H1 (cell line): ENCODE measurements at regions not wholly inside any gene's neighbourhood (a gene's known extent, or its start where the extent isn't known, plus 50 kb on each side); places are given as distances from the start of the nearest gene placed in this dataset.

Source experiments
- CTCF ChIA-PET: fragments of 300-600 bp; sonication (Branson Sonifier 250); formaldehyde crosslinking; loops from one replicate; lab custom pipeline; 2021; ENCODE audit not compliant: partially characterized antibody; lab: Charles Lee
- POLR2A ChIA-PET: fragments of 300-600 bp; sonication (Branson Sonifier 250); formaldehyde crosslinking; loops from one replicate; lab custom pipeline; 2021; ENCODE audit warnings: inconsistent platforms; ENCODE audit not compliant: partially characterized antibody; lab: Charles Lee
- DNase-seq, 2 experiments: peaks; one replicate each; pipeline versions ENCODE4 v3.0.0 to v3.0.0-alpha.2; 2010 to 2022; ENCODE audit warnings: low spot score in 2 of 2, low read depth in 1 of 2, mixed read lengths in 1 of 2
- FAIRE-seq: peaks from 2 replicates; lab custom pipeline; 2011; peaks lifted over from hg19 to GRCh38; lab: Jason Lieb, UNC
- H2AFZ ChIP-seq: 2 replicates; pipeline ENCODE4 v1.8.1; 2012; ENCODE audit warnings: low read length, inconsistent platforms
- H2AK5ac ChIP-seq: 2 replicates; pipeline ENCODE4 v1.6.1; 2013; ENCODE audit warnings: low read depth, low read length
- H2BK120ac ChIP-seq: replicated peaks from 2 replicates; pipeline ENCODE3; 2013; ENCODE audit warnings: low read depth, low read length, inconsistent platforms
- H2BK12ac ChIP-seq: 2 replicates; pipeline ENCODE4 v1.6.1; 2013; ENCODE audit warnings: low read depth, low read length
- H2BK15ac ChIP-seq: 2 replicates; pipeline ENCODE4 v1.6.1; 2013; ENCODE audit warnings: low read length
- H2BK20ac ChIP-seq: 2 replicates; pipeline ENCODE4 v1.6.1; 2013; ENCODE audit warnings: low read length
- H2BK5ac ChIP-seq: 2 replicates; pipeline ENCODE4 v1.6.1; 2013; ENCODE audit warnings: low read depth, low read length
- H3K14ac ChIP-seq: 2 replicates; pipeline ENCODE4 v1.6.1; 2013; ENCODE audit warnings: inconsistent platforms; ENCODE audit not compliant: insufficient read length
- H3K18ac ChIP-seq: 2 replicates; pipeline ENCODE4 v1.6.1; 2013; ENCODE audit warnings: low read length; ENCODE audit errors: extremely low read depth
- H3K23ac ChIP-seq: 2 replicates; pipeline ENCODE4 v1.6.1; 2013; ENCODE audit warnings: inconsistent platforms; ENCODE audit not compliant: insufficient read length
- H3K23me2 ChIP-seq: 2 replicates; pipeline ENCODE4 v1.6.1; 2013; ENCODE audit warnings: low read depth, low read length
- H3K27ac ChIP-seq: 2 replicates; pipeline ENCODE4 v1.6.1; 2011; ENCODE audit warnings: low read depth, low read length, inconsistent platforms
- H3K27me3 ChIP-seq, 4 experiments: replicated peaks in 1 of 4; 1 replicate in 1 of 4; 2 replicates in 3 of 4; pipeline versions ENCODE4 v1.6.1 to v1.8.1; 2011 to 2013; ENCODE audit warnings: low read length in 3 of 4, mild to moderate bottlenecking in 3 of 4, inconsistent platforms in 2 of 4, mixed read lengths in 2 of 4, moderate library complexity in 1 of 4; ENCODE audit not compliant: control insufficient read depth in 3 of 4, insufficient read depth in 3 of 4; ENCODE audit errors: extremely low read depth in 1 of 4
- H3K36me3 ChIP-seq, 4 experiments: 2 replicates each; pipeline versions ENCODE4 v1.6.1 to v1.8.1; 2011 to 2013; ENCODE audit warnings: mild to moderate bottlenecking in 4 of 4, low read length in 3 of 4, moderate library complexity in 2 of 4, control low read depth in 1 of 4, inconsistent platforms in 1 of 4; ENCODE audit not compliant: insufficient read depth in 4 of 4, control insufficient read depth in 2 of 4
- H3K4ac ChIP-seq: replicated peaks from 2 replicates; pipeline ENCODE3; 2013; ENCODE audit warnings: low read length, low read depth, mixed read lengths, inconsistent platforms; ENCODE audit not compliant: insufficient read length
- H3K4me1 ChIP-seq, 4 experiments: replicated peaks in 1 of 4; 1 replicate in 1 of 4; 2 replicates in 3 of 4; pipeline versions ENCODE4 v1.6.1 to v1.8.1; 2011 to 2013; ENCODE audit warnings: low read length in 3 of 4, inconsistent platforms in 2 of 4, mixed read lengths in 1 of 4; ENCODE audit not compliant: insufficient read depth in 4 of 4, control insufficient read depth in 3 of 4
- H3K4me2 ChIP-seq, 2 experiments: 2 replicates each; pipeline versions ENCODE4 v1.6.1 to v1.8.1; 2011 to 2013; ENCODE audit warnings: low read depth in 2 of 2, low read length in 2 of 2, control low read depth in 1 of 2, inconsistent platforms in 1 of 2, mild to moderate bottlenecking in 1 of 2; ENCODE audit not compliant: insufficient read depth in 1 of 2
- H3K4me3 ChIP-seq, 4 experiments: fragments of 200-600, 300-600 bp in 1 of 4; sonication (generic), shearing (Covaris generic), sonication (Bioruptor Twin) in 1 of 4; 2 replicates each; pipeline versions ENCODE4 v1.5.1 to v1.8.1; 2011 to 2016; ENCODE audit warnings: low read length in 4 of 4, low read depth in 3 of 4, control low read depth in 2 of 4, inconsistent platforms in 2 of 4, mild to moderate bottlenecking in 2 of 4, mixed read lengths in 1 of 4, moderate library complexity in 1 of 4; ENCODE audit not compliant: insufficient read depth in 2 of 4; ENCODE audit errors: extremely low read depth in 1 of 4
- H3K56ac ChIP-seq: replicated peaks from 2 replicates; pipeline ENCODE3; 2013; ENCODE audit warnings: low read depth, mild to moderate bottlenecking, mixed read lengths, low read length, inconsistent platforms; ENCODE audit not compliant: insufficient read length
- H3K79me1 ChIP-seq: 2 replicates; pipeline ENCODE4 v1.6.1; 2013; ENCODE audit warnings: low read depth, low read length, control low read depth
- H3K79me2 ChIP-seq, 2 experiments: 2 replicates each; pipeline versions ENCODE4 v1.6.1 to v1.8.1; 2012 to 2013; ENCODE audit warnings: low read length in 2 of 2, mild to moderate bottlenecking in 2 of 2, inconsistent platforms in 1 of 2; ENCODE audit not compliant: insufficient read depth in 2 of 2, control insufficient read depth in 1 of 2
- H3K9ac ChIP-seq, 4 experiments: replicated peaks in 1 of 4; 1 replicate in 1 of 4; 2 replicates in 3 of 4; pipeline versions ENCODE4 v1.6.1 to v1.8.1; 2011 to 2013; ENCODE audit warnings: low read depth in 3 of 4, low read length in 3 of 4, control low read depth in 2 of 4, mild to moderate bottlenecking in 2 of 4, moderate library complexity in 2 of 4, inconsistent platforms in 1 of 4; ENCODE audit errors: extremely low read depth in 1 of 4
- H3K9me3 ChIP-seq, 2 experiments: 2 replicates each; pipeline versions ENCODE4 v1.6.1 to v1.8.1; 2012 to 2013; ENCODE audit warnings: mild to moderate bottlenecking in 2 of 2, moderate library complexity in 2 of 2, control low read depth in 1 of 2, inconsistent platforms in 1 of 2, low read depth in 1 of 2, low read length in 1 of 2, mixed read lengths in 1 of 2; ENCODE audit not compliant: insufficient read depth in 2 of 2
- H4K20me1 ChIP-seq, 2 experiments: replicated peaks in 1 of 2; 2 replicates each; pipeline versions ENCODE3 to v1.8.1; 2011 to 2013; ENCODE audit warnings: inconsistent platforms in 2 of 2, low read length in 2 of 2, mild to moderate bottlenecking in 1 of 2; ENCODE audit not compliant: insufficient read depth in 2 of 2, control insufficient read depth in 1 of 2
- H4K5ac ChIP-seq: 2 replicates; pipeline ENCODE4 v1.6.1; 2013; ENCODE audit warnings: low read length, low read depth, mixed read lengths, inconsistent platforms; ENCODE audit not compliant: insufficient read length
- H4K8ac ChIP-seq: 2 replicates; pipeline ENCODE4 v1.8.0; 2013; ENCODE audit warnings: mild to moderate bottlenecking, moderate library complexity, low read length, inconsistent platforms; ENCODE audit not compliant: insufficient read depth; ENCODE audit errors: extremely low read depth
- H4K91ac ChIP-seq: replicated peaks from 2 replicates; pipeline ENCODE3; 2013; ENCODE audit warnings: low read length, mixed read lengths, inconsistent platforms; ENCODE audit not compliant: insufficient read length
- EP300 ChIP-seq, 2 experiments: IDR thresholded peaks; 1 replicate in 1 of 2; 2 replicates in 1 of 2; pipeline ENCODE4 v1.6.1; 2011 to 2012; ENCODE audit warnings: low read depth in 2 of 2, low read length in 2 of 2, mild to moderate bottlenecking in 2 of 2, borderline replicate concordance in 1 of 2, inconsistent platforms in 1 of 2, moderate library complexity in 1 of 2
- RNF2 ChIP-seq: fragments of 200-900, 300-1000 bp; sonication (generic); IDR thresholded peaks from 2 replicates; pipeline ENCODE4 v1.7.1; 2016; ENCODE audit warnings: borderline replicate concordance, low read depth, mild to moderate bottlenecking, antibody characterized with exemption, low read length; ENCODE audit not compliant: poor library complexity, severe bottlenecking; ENCODE audit errors: missing control alignments
- SP2 ChIP-seq: IDR thresholded peaks from 2 replicates; pipeline ENCODE4 v1.6.1; 2012; ENCODE audit warnings: mild to moderate bottlenecking, low read length, inconsistent platforms
- SP4 ChIP-seq: IDR thresholded peaks from 2 replicates; pipeline ENCODE4 v1.6.1; 2012; ENCODE audit warnings: low read length, inconsistent platforms
- WGBS, 2 experiments: shearing (Covaris generic) in 1 of 2; methylation state at CpG; one replicate each; pipeline versions ENCODE4 v1.1.6 to v1.1.7; 2013 to 2015; ENCODE audit warnings: low lambda C conversion rate in 2 of 2, mixed read lengths in 2 of 2, inconsistent platforms in 1 of 2, low coverage in 1 of 2, missing lambda C conversion rate in 1 of 2; ENCODE audit not compliant: insufficient replicate concordance in 2 of 2, insufficient coverage in 1 of 2, insufficient read length in 1 of 2; ENCODE audit errors: extremely low coverage in 1 of 2, missing lambda C conversion rate in 1 of 2; 5-methylcytosine and 5-hydroxymethylcytosine counted together
- TF ChIP-seq, protein P1 (sequence below): IDR thresholded peaks from 2 replicates; pipeline ENCODE4 v1.6.1; 2012; ENCODE audit warnings: low read length, inconsistent platforms

DNA sequence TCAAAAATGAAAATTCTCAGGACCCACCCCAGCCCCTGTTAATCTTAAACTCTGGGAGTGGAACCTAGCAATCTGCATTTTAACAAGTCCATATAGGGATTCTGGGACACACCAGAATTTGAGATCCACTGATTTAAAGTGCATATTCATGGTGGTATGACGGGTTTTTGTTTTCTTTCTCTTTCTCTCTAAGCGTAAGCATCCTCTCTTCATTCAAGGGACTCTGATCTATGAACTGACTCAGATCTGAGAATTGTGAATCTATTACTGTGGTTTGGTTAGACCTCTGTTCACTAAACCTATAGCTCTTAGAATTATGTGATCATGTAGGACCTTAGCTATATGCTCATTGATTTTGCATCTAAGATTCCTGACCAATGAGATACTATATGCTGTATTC is 565.2 kb downstream of the CCDC171 start:
- FAIRE-seq (no peak), DNase-seq (no peak)
- no peak overlapping the region for H2BK20ac ChIP-seq
- no peak overlapping the region for H4K91ac ChIP-seq
- no peak overlapping the region for H4K8ac ChIP-seq
- H3K27me3 ChIP-seq, result no peaks in the 10 kb centered on the region
- 90% methylated on average over 2 of the region's 2 CpGs; no CpG with 5 or more reads in 1 of the 2 experiments for WGBS, 2 experiments
- H3K23me2 ChIP-seq, result no peaks in the 10 kb centered on the region
- no peaks in the 10 kb centered on the region for H3K79me1 ChIP-seq
- peaks cover 0 to 2% (median 0%) of the 10 kb centered on the region in 4 experiments; a peak in 2 of 7 replicates for H3K4me1 ChIP-seq
- no peak overlapping the region for H3K27ac ChIP-seq
- H3K4me3 ChIP-seq, result no peak overlapping the region
- H3K56ac ChIP-seq, result no peak overlapping the region
- no peak overlapping the region for H2BK15ac ChIP-seq
- H4K5ac ChIP-seq, result no peak overlapping the region
- H3K9ac ChIP-seq, result no peak overlapping the region
- no peak overlapping the region for H3K14ac ChIP-seq
- no peaks in the 10 kb centered on the region for H4K20me1 ChIP-seq
- H3K36me3 ChIP-seq, result no peaks in the 10 kb centered on the region
- ChIA-PET CTCF (interaction anchor here (0.6 to 1.8 kb wide), 5 partner anchors 13 to 1344 kb away, joined by 3 to 8 read pairs (median 3); no protein-coding TSS in a partner anchor), POLR2A (no interaction called here)
- no peak overlapping the region for H3K4ac ChIP-seq
- no peak overlapping the region for H2AFZ ChIP-seq
- no peaks in the 10 kb centered on the region for H3K9me3 ChIP-seq
- H2BK120ac ChIP-seq, result no peak overlapping the region
- H2AK5ac ChIP-seq, result no peak overlapping the region
- H3K18ac ChIP-seq, result no peak overlapping the region
- no peak overlapping the region for H2BK5ac ChIP-seq
- H3K4me2 ChIP-seq, result no peak overlapping the region
- TF ChIP-seq, protein P1, sequence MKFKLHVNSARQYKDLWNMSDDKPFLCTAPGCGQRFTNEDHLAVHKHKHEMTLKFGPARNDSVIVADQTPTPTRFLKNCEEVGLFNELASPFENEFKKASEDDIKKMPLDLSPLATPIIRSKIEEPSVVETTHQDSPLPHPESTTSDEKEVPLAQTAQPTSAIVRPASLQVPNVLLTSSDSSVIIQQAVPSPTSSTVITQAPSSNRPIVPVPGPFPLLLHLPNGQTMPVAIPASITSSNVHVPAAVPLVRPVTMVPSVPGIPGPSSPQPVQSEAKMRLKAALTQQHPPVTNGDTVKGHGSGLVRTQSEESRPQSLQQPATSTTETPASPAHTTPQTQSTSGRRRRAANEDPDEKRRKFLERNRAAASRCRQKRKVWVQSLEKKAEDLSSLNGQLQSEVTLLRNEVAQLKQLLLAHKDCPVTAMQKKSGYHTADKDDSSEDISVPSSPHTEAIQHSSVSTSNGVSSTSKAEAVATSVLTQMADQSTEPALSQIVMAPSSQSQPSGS, result no peak
- no peak for TF ChIP-seq SP2
- TF ChIP-seq RNF2, result no peak
- TF ChIP-seq EP300 (IDR thresholded peaks at IDR 0.05; ENCODE audit: borderline replicate concordance in 1 of 2, low read depth in 2 of 2, low read length in 2 of 2), result no peak
- TF ChIP-seq SP4, result no peak
- TF ChIP-seq, all 59 proteins: peak for 0
- Histone ChIP-seq H2BK12ac (no peak overlapping the region), H3K23ac (no peak overlapping the region), H3K79me2 (no peaks in the 10 kb centered on the region)
